Tibial nerve (tissue), 4 donors: ENCODE measurements at regions not wholly inside any gene's neighbourhood (a gene's known extent, or its start where the extent isn't known, plus 50 kb on each side); places are given as distances from the start of the nearest gene placed in this dataset.

Source experiments
- DNase-seq, 2 donors: peaks; one replicate each; pipeline ENCODE4 v3.0.0-alpha.2; 2019; ENCODE audit warnings: low spot score in 2 of 2
- H3K27ac ChIP-seq, 4 donors: fragments of 200-600 bp; sonication (generic) in 3 of 4; one replicate each; pipeline ENCODE4 v1.5.1; 2017 to 2019; ENCODE audit warnings: mild to moderate bottlenecking in 1 of 4
- H3K27me3 ChIP-seq, 2 donors: fragments of 200-600 bp; sonication (generic) in 1 of 2; one replicate each; pipeline versions ENCODE4 v1.5.1 to v1.6.0; 2017 to 2019
- H3K36me3 ChIP-seq, 3 donors: fragments of 200-600 bp; sonication (generic); one replicate each; pipeline ENCODE4 v1.5.1; 2018 to 2019
- H3K4me1 ChIP-seq, 4 donors: fragments of 200-600 bp; sonication (generic) in 3 of 4; one replicate each; pipeline ENCODE4 v1.5.1; 2017 to 2019
- H3K4me3 ChIP-seq, 4 donors: fragments of 200-600 bp; sonication (generic) in 3 of 4; one replicate each; pipeline ENCODE4 v1.5.1; 2017 to 2019; ENCODE audit warnings: mild to moderate bottlenecking in 1 of 4, moderate library complexity in 1 of 4
- H3K9me3 ChIP-seq, 4 donors: fragments of 200-600 bp; sonication (generic) in 3 of 4; one replicate each; pipeline ENCODE4 v1.5.1; 2017 to 2019
- CTCF ChIP-seq, 5 experiments: fragments of 200-600 bp in 3 of 5; fragments of 450-650 bp in 2 of 5; sonication (generic) in 3 of 5; IDR thresholded peaks; one replicate each; pipeline ENCODE4 v1.5.1; 2016 to 2019; ENCODE audit warnings: antibody characterized with exemption in 5 of 5, mild to moderate bottlenecking in 3 of 5, moderate library complexity in 2 of 5
- EP300 ChIP-seq, 2 donors: sonication (generic); formaldehyde crosslinking; IDR thresholded peaks; one replicate each; pipeline ENCODE4 v1.6.1; 2017; ENCODE audit warnings: antibody characterized with exemption in 2 of 2, mild to moderate bottlenecking in 1 of 2
- POLR2A ChIP-seq, 2 donors: fragments of 450-650 bp; IDR thresholded peaks; one replicate each; pipeline ENCODE4 v1.6.1; 2017; ENCODE audit warnings: antibody characterized with exemption in 2 of 2, mild to moderate bottlenecking in 2 of 2, moderate library complexity in 2 of 2
- WGBS, 2 donors: methylation state at CpG; one replicate each; pipeline ENCODE4 v1.1.5; 2018; 5-methylcytosine and 5-hydroxymethylcytosine counted together

GRCh38 chr10:53570221-53570620 is 797.6 kb upstream of the MBL2 start:
- no peak overlapping the region for H3K4me3 ChIP-seq
- no peak for DNase-seq
- no peaks in the 10 kb centered on the region for H3K27me3 ChIP-seq
- no peaks in the 10 kb centered on the region for H3K36me3 ChIP-seq
- TF ChIP-seq CTCF (IDR thresholded peaks at IDR 0.05): no peak
- no peak overlapping the region for H3K27ac ChIP-seq
- H3K9me3 ChIP-seq: no peaks in the 10 kb centered on the region
- H3K4me1 ChIP-seq: no peaks in the 10 kb centered on the region

GRCh38 chr10:53569455-53569854 is 796.9 kb upstream of the MBL2 start:
- no peaks in the 10 kb centered on the region for H3K27me3 ChIP-seq
- no peaks in the 10 kb centered on the region for H3K4me1 ChIP-seq
- TF ChIP-seq CTCF (IDR thresholded peaks at IDR 0.05) (no peak), EP300 (IDR thresholded peaks at IDR 0.05) (no peak), POLR2A (IDR thresholded peaks at IDR 0.05) (no peak)
- H3K9me3 ChIP-seq: no peaks in the 10 kb centered on the region
- DNase-seq: no peak
- WGBS, 2 donors: 55 to 60% methylated on average over 3 of the region's 3 CpGs
- H3K36me3 ChIP-seq: no peaks in the 10 kb centered on the region
- no peak overlapping the region for H3K27ac ChIP-seq
- H3K4me3 ChIP-seq: no peak overlapping the region

GRCh38 chr10:53548664-53549063 is 776.1 kb upstream of the MBL2 start:
- no peak overlapping the region for H3K27ac ChIP-seq
- H3K9me3 ChIP-seq: no peaks in the 10 kb centered on the region
- no peaks in the 10 kb centered on the region for H3K27me3 ChIP-seq
- H3K36me3 ChIP-seq: no peaks in the 10 kb centered on the region
- no peak for DNase-seq
- 48 to 52% methylated on average over 1 of the region's 1 CpG for WGBS, 2 donors
- no peak overlapping the region for H3K4me3 ChIP-seq
- no peak for TF ChIP-seq CTCF (IDR thresholded peaks at IDR 0.05)
- TF ChIP-seq EP300 (IDR thresholded peaks at IDR 0.05): no peak
- TF ChIP-seq POLR2A (IDR thresholded peaks at IDR 0.05): no peak
- no peaks in the 10 kb centered on the region for H3K4me1 ChIP-seq

- no peak overlapping the region for H3K4me3 ChIP-seq
- H3K9me3 ChIP-seq: no peaks in the 10 kb centered on the region
- DNase-seq: no peak
- no peaks in the 10 kb centered on the region for H3K4me1 ChIP-seq
- TF ChIP-seq EP300 (IDR thresholded peaks at IDR 0.05) (no peak), CTCF (IDR thresholded peaks at IDR 0.05) (no peak), POLR2A (IDR thresholded peaks at IDR 0.05) (no peak)
- 96 to 97% methylated on average over 1 of the region's 1 CpG for WGBS, 2 donors
- H3K27ac ChIP-seq: no peak overlapping the region
- no peaks in the 10 kb centered on the region for H3K27me3 ChIP-seq
- H3K36me3 ChIP-seq: no peaks in the 10 kb centered on the region
Observed at GRCh38 chr10:53547364-53547763, 774.8 kb upstream of the MBL2 start.

GRCh38 chr10:53543410-53543809 is 770.8 kb upstream of the MBL2 start:
- Histone ChIP-seq H3K27ac (no peak overlapping the region), H3K4me3 (no peak overlapping the region), H3K36me3 (no peaks in the 10 kb centered on the region), H3K9me3 (no peaks in the 10 kb centered on the region), H3K27me3 (no peaks in the 10 kb centered on the region), H3K4me1 (no peaks in the 10 kb centered on the region)
- 89 to 95% methylated on average over 2 of the region's 2 CpGs for WGBS, 2 donors
- TF ChIP-seq CTCF (IDR thresholded peaks at IDR 0.05): no peak
- no peak for TF ChIP-seq EP300 (IDR thresholded peaks at IDR 0.05)
- no peak for TF ChIP-seq POLR2A (IDR thresholded peaks at IDR 0.05)
- DNase-seq: no peak
